ENCODE measurements at regions not wholly inside any gene's neighbourhood (a gene's known extent, or its start where the extent isn't known, plus 50 kb on each side); places are given as distances from the start of the nearest gene placed in this dataset.

- DNase-seq (ENCODE audit: low read depth in 2 of 2) = no peak
- no peak overlapping the region for H3K4me3 ChIP-seq (replicated peaks in 1 of 2; ENCODE audit: low read depth in 2 of 2, low read length in 2 of 2)
Observed at GRCh38 chr20:22810626-22811569, 224.2 kb upstream of the SSTR4 start.

GRCh38 chr20:22814471-22815205, 220.5 kb upstream of the SSTR4 start:
- H3K4me3 ChIP-seq (replicated peaks in 1 of 2; ENCODE audit: low read depth in 2 of 2, low read length in 2 of 2) = no peak overlapping the region
- no peak for TF ChIP-seq CTCF (IDR thresholded peaks at IDR 0.05; ENCODE audit: low read depth, low read length)
- DNase-seq (ENCODE audit: low read depth in 2 of 2) = no peak

More at GRCh38 chr20:22810626-22811569, 224.2 kb upstream of the SSTR4 start:
- no peak for TF ChIP-seq CTCF (IDR thresholded peaks at IDR 0.05; ENCODE audit: low read depth, low read length)

- DNase-seq (ENCODE audit: low read depth in 2 of 2) = no peak
- no peak overlapping the region for H3K4me3 ChIP-seq (replicated peaks in 1 of 2; ENCODE audit: low read depth in 2 of 2, low read length in 2 of 2)
- TF ChIP-seq CTCF (IDR thresholded peaks at IDR 0.05; ENCODE audit: low read depth, low read length) = no peak
Observed at GRCh38 chr20:22815206-22815551, 219.9 kb upstream of the SSTR4 start.

- no peak overlapping the region for H3K4me3 ChIP-seq (replicated peaks in 1 of 2; ENCODE audit: low read depth in 2 of 2, low read length in 2 of 2)
- no peak for DNase-seq (ENCODE audit: low read depth in 2 of 2)
- peak; percentile 28 for TF ChIP-seq CTCF (IDR thresholded peaks at IDR 0.05; ENCODE audit: low read depth, low read length)
Observed at GRCh38 chr20:22815603-22816315, 219.4 kb upstream of the SSTR4 start.

- no peak for TF ChIP-seq CTCF (IDR thresholded peaks at IDR 0.05; ENCODE audit: low read depth, low read length)
- H3K4me3 ChIP-seq (replicated peaks in 1 of 2; ENCODE audit: low read depth in 2 of 2, low read length in 2 of 2) = no peak overlapping the region
- no peak for DNase-seq (ENCODE audit: low read depth in 2 of 2)
Observed at GRCh38 chr20:22818636-22819035, 216.5 kb upstream of the SSTR4 start.

GRCh38 chr20:22819112-22819511, 216.0 kb upstream of the SSTR4 start:
- H3K4me3 ChIP-seq (replicated peaks in 1 of 2; ENCODE audit: low read depth in 2 of 2, low read length in 2 of 2) = no peak overlapping the region
- no peak for TF ChIP-seq CTCF (IDR thresholded peaks at IDR 0.05; ENCODE audit: low read depth, low read length)
- DNase-seq (ENCODE audit: low read depth in 2 of 2) = no peak
